ENCODE measurements at regions not wholly inside any gene's neighbourhood (a gene's known extent, or its start where the extent isn't known, plus 50 kb on each side); places are given as distances from the start of the nearest gene placed in this dataset.
"Not testable (repeated sequence)": the region's sequence is repeated elsewhere in the genome, so short reads cannot be mapped to it uniquely, and the experiment has no call there.

DNA sequence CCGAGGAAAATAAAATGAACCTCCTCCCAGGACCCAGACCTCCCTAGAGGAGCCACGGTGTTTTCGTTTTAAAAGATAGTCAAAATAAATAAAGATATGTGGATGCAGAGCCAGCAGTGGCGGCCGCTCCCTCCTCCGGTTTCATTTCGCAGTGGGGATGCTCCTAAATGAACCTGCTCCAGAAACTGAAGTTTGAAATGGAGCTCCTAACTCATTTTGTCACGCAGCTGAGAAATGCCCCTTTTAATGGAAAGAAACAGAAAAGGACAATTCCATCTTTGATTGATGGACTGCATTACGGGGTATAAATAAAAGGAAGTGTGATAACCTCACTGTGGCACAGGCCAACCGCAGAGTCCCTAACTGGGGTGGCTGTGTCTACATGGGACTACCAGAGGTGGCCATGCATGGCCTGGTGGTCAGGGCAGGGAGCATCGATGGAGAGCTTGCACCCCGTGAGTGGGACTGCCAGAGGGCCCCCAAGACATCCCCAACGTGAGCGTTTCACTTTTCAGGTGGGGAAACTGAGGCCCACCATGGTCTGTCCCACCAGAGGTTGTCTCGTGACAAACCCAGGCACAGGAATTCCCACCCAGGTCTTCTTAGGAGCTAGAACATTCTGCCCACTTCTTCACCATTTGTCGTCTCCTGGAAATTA lies 426.6 kb downstream of the BRD1 start:
- DNase-seq: no peak

DNA sequence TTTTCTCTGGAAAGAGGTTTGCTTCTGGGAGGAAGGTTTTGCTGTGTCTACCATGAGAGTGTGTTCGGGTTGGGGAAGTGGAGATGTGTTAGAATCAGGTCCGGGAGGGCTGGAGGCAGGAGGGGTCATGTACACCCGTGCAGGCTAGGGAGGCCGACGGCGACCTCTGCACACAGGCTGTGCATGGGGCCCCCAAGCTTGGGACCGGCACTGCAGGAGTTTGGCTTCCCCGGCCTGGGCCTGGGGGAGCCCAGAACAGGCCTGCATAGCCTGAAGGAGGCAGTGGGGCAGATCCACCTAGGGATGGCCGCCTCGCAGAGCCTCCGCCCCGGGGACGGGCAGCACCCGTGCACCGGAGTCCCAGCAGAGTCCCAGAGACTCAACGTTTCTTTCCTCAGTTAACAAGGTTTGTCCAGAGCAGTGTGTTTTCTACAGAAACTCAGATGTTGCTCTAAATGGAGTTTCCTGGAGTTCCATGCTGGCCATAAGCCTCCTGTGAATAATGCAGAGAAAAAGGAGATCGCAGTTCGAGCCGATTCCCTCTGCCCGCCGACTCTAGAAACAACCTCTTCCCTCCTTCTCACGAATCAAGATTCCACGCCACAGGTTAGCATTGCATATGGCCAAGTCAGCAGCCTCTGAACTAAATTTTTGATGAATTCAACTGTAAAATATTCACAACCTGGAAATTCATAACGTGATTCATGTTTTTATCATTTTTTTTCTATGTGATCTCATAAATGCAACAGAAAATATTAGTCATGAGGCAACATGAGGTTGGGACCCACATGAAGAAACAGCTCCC lies 427.3 kb downstream of the BRD1 start:
- DNase-seq: no peak

- no peak for DNase-seq
Measured at GRCh38 chr22:49398646-49399045, 429.0 kb downstream of the BRD1 start.

DNA sequence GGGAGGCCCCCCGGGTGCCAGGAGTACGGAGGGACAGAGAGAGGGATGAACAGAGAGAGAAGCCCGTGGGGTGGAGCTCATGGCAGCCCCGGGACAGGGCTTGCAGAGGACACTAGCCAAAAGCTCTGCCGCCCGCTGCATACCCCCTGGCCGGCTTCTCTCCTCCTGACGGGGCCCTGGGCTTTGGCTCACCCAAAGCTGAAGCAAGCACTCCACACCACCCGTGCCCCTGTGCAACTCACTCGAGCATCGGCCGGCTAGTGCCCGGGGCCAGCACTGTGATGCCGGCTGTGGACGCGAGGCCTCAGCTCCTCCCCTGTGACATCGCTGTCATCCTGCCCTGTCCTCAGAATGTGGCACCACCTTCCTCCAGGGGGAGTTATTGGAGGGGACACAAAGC lies 429.6 kb downstream of the BRD1 start:
- DNase-seq: no peak

- no peak for DNase-seq
Measured at GRCh38 chr22:49396817-49397216, 430.9 kb downstream of the BRD1 start.

- no peak for DNase-seq
Measured at GRCh38 chr22:49395617-49396016, 432.1 kb downstream of the BRD1 start.

DNA sequence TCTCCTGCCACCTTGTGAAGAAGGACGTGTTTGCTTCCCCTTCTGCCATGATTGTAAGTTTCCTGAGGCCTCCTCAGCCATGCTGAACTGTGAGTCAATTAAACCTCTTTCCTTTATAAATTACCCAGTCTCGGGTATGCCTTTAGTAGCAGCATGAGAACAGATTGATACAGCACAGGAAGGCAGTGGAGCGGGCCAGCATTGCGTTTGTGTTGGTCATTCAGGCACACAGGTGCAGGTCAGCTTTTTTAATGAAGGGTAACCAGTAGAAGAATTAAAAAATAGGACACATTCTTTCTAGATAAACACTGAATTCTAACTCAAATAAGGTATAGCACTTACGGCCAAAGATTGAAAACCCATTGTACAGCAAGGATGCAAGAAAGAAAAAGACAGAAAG lies 432.6 kb downstream of the BRD1 start:
- DNase-seq: not testable (repeated sequence)

GRCh38 chr22:49394116-49394785 lies 433.4 kb downstream of the BRD1 start:
- no peak for DNase-seq

DNA sequence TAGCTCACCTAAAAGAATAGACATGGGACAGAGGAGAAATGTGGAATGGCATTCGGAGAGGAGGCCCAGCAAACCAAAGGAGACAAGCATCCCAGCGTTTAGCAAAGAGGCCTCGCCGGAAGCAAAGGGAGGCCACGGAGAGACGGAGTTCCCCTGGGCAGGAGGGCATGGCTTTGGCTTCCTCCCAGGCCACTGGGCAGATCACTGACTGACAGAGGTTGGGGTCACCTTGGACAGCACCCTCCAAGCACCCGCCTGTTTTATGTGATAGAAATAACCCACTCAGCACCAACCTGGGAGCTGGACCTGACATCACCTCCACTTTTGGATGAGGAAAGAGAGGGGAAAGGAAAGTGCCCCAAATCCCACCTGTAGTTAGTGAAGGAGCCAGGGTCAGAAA lies 434.1 kb downstream of the BRD1 start:
- no peak for DNase-seq

DNA sequence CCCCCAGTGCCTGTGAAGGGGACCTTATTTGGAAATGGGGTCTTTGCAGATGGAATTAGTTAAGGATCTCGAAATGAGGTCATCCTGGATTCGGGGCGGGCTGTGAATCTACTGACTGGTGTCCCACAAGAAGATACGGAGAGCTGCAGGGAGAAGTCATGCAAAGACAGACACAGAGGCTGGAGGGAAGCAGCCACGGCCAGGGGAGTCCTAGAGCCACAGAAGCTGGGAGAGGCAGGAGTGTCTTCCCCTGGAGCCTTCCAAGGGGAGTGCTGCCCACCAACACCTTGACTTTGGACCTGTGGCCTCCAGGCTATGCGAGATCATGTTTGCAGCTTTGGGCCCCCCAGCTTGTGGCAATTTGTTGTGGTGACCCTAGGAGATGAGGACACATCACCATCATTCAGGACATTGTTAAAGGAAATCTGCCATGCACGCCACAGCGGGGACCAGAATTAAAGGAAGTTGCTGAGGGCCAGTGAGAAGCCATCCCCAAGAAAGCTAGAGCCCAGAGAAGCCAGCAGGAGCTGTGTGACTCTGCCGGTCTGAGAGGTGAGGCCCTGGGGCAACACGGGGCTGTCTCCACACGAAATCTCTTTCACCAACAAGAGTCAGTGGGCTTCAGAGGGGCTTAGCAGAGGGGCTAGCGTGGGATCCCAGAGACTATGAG lies 434.7 kb downstream of the BRD1 start:
- DNase-seq: no peak

GRCh38 chr22:49392247-49392646 lies 435.4 kb downstream of the BRD1 start:
- DNase-seq: no peak

GRCh38 chr22:49391436-49391835 lies 436.2 kb downstream of the BRD1 start:
- DNase-seq: no peak

DNA sequence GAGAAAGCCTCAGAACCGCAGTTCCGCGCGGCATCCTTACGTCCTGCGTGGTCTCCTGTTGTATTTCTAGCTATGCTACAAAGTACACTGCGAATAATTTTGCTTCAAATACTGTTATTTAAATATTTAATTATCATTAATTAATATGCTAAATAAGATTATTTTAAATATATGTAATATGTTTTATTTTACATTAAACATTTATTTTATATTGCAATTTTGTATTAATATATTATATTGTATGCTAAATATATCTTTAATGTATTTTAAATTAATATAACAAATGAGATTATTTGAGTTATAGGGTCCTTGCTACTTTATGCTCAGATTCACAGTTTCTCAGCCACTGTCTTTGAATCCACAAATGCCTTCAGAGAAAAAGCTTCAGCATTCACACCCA lies 436.7 kb downstream of the BRD1 start:
- DNase-seq: no peak

DNA sequence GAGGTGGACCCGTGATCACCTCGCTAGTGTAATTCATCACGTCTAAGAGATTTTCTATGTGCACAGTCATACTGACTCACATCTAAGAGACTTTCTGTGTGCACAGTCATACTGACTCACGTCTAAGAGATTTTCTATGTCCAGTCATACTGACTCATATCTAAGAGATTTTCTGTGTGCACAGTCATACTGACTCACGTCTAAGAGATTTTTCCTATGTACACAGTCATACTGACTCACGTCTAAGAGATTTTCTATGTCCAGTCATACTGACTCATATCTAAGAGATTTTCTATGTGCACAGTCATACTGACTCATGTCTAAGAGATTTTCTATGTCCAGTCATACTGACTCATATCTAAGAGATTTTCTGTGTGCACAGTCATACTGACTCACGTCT lies 443.8 kb downstream of the BRD1 start:
- not testable (repeated sequence) for DNase-seq

GRCh38 chr22:49382451-49382735 lies 445.3 kb downstream of the BRD1 start:
- DNase-seq: no peak

DNA sequence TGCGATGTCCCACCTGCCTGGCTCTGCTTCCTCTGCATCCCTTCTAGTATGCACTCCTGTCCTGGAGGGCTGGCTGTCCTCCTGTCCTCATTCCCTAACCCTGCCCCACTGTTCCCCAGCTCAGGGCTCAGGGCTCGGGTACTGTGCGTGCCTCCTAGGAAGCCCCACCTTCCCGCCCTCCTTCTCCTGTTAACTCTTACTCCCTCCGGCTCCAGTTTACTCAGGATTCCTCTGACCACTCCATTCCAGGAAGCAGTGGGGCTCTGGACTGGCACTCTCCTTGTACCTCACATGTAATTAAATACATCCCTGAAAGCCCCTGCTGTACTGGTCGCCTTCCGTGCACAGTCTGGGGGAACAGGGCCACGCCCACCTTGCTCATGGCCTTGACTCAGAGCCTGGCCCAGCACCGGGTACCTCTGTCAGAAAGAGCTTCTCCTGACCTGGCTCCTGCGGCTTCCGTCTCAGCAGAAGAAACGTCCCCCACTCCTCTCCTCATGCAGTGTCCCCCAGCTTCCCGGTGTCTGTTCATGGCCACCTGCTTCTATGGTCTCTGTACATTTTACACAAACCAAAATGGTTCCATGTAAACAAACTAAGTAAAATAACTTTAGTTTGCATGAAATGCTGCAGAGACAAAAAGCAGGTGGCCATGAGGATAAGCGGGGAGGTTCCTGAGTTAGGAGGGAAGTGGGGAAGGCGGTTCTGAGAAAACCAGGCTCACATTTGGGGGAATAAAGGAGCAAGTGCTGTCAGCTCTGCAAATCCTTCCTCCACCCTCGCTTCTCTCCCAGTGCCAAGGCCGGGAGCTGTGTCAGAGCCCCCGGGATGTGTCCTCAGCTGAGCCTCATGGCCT lies 445.9 kb downstream of the BRD1 start:
- no peak for DNase-seq

GRCh38 chr22:49380828-49381114 lies 446.9 kb downstream of the BRD1 start:
- no peak for DNase-seq

DNA sequence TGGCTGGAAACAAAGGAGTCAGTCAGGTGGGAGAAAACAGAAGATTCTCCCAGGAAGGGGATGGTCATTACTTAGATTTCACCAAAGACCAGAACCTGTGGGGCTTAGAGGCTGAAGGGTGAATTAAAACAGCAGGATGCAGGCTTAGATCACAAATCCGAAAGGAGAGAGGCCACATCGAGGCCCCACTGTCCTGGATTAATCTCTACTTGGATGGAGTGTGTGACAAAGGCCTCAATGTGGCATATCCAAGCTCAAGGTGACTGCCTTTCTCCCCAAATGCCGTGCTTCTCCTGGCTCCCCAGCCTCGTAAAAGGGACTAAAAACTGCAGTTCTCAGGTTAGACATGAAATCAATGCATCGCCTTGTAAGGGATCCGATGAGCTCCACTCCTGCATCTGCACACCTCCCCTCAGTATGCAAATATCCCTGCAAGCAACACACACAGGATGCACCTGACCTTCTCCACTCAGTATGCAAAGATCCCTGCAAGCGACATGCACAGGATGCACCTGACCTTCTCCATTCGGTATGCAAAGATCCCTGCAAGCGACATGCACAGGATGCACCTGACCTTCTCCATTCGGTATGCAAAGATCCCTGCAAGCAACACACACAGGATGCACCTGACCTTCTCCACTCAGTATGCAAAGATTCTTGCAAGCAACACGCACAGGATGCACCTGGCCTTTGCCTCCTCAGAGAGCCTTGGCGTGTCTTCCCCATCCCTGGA lies 447.4 kb downstream of the BRD1 start:
- DNase-seq: no peak

DNA sequence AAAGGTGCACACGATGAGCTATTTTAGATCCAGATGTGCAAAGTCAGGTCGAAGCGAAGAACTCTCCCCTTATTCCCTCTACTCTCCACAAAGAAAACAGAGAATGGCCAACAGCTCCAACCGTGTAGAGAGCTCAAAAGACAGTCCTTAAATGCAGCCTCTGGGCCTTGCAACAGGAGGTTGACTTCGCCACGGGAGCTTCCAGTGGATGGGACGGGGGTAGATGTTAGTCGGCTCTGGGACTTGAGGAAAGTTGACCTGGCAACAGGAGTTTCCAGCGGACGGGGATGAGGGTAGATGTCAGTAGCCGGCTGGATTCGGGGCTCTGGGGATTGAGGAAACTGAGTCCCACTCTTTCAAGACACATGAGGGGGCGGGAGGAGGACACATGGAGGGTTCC lies 450.4 kb downstream of the BRD1 start:
- no peak for DNase-seq

- no peak for DNase-seq
Measured at GRCh38 chr22:49373801-49374226, 453.9 kb downstream of the BRD1 start.

GRCh38 chr22:49373289-49373666 lies 454.4 kb downstream of the BRD1 start:
- DNase-seq: no peak
